Tongue (tissue), 1 donor: ENCODE measurements at regions not wholly inside any gene's neighbourhood (a gene's known extent, or its start where the extent isn't known, plus 50 kb on each side); places are given as distances from the start of the nearest gene placed in this dataset.

ENCODE experiments used
- DNase-seq: peaks from one replicate; pipeline ENCODE4 v3.0.0-alpha.2; 2015

- no peak for DNase-seq
These were observed 112.1 kb upstream of the FGF3 start for GRCh38 chr11:69931060-69931910.

- no peak for DNase-seq
These were observed 113.0 kb upstream of the FGF3 start for GRCh38 chr11:69931994-69932910.

- DNase-seq: no peak
These were observed 115.8 kb upstream of the FGF3 start for GRCh38 chr11:69934861-69935494.

- no peak for DNase-seq
These were observed 116.8 kb upstream of the FGF3 start for GRCh38 chr11:69935941-69936505.

- DNase-seq: no peak
These were observed 117.6 kb upstream of the FGF3 start for GRCh38 chr11:69936771-69937170.

- DNase-seq: no peak
These were observed 119.0 kb upstream of the FGF3 start for GRCh38 chr11:69938206-69938605.

- no peak for DNase-seq
These were observed 120.5 kb upstream of the FGF3 start for GRCh38 chr11:69939551-69940245.

- DNase-seq: no peak
These were observed 121.0 kb upstream of the FGF3 start for GRCh38 chr11:69940246-69940610.

GRCh38 chr11:69941546-69942332 lies 122.5 kb upstream of the FGF3 start:
- no peak for DNase-seq

- no peak for DNase-seq
These were observed 123.2 kb upstream of the FGF3 start for GRCh38 chr11:69942333-69942820.

- DNase-seq: no peak
These were observed 123.8 kb upstream of the FGF3 start for GRCh38 chr11:69943066-69943465.

GRCh38 chr11:69943506-69943905 lies 124.3 kb upstream of the FGF3 start:
- no peak for DNase-seq

GRCh38 chr11:69944146-69944795 lies 125.1 kb upstream of the FGF3 start:
- no peak for DNase-seq

- no peak for DNase-seq
These were observed 125.9 kb upstream of the FGF3 start for GRCh38 chr11:69945157-69945556.

- DNase-seq: no peak
These were observed 128.0 kb upstream of the FGF3 start for GRCh38 chr11:69947059-69947792.

- DNase-seq: no peak
These were observed 128.6 kb upstream of the FGF3 start for GRCh38 chr11:69947793-69948255.

- no peak for DNase-seq
These were observed 129.3 kb upstream of the FGF3 start for GRCh38 chr11:69948256-69949141.

GRCh38 chr11:69949327-69949726 lies 128.8 kb upstream of the ANO1 start:
- DNase-seq: no peak
